Lower leg skin (tissue), 3 donors: ENCODE measurements at regions not wholly inside any gene's neighbourhood (a gene's known extent, or its start where the extent isn't known, plus 50 kb on each side); places are given as distances from the start of the nearest gene placed in this dataset.

Source experiments
- POLR2A ChIP-seq, 2 donors: fragments of 450-650 bp; IDR thresholded peaks; one replicate each; pipeline ENCODE4 v1.6.1; 2016 to 2017; ENCODE audit warnings: antibody characterized with exemption in 2 of 2, mild to moderate bottlenecking in 1 of 2, moderate library complexity in 1 of 2
- TF ChIP-seq, protein P1 (sequence below), 3 donors: fragments of 450-650 bp; IDR thresholded peaks; one replicate each; pipeline ENCODE4 v1.5.1; 2016; ENCODE audit warnings: antibody characterized with exemption in 3 of 3, mild to moderate bottlenecking in 3 of 3, moderate library complexity in 2 of 3

DNA sequence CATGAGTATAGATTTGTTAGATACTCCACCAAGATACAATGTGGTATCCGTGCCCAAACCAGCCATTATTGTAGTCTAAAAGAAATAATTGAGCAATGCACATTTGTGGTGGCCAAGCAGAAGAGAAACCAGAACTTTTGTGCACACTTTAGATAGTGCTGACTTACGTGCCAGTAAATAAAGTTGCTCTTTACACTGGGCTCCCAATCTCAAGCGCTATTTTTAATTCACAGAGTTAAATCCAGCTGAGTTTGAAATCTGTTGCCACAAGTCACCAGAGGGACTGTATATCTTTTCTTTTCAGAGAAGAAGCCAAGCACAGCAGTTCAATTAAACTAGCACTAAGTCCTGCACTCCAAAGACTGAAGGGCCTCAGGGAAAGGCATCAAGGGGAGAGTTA is 680.4 kb downstream of the TDRD15 start:
- TF ChIP-seq POLR2A (IDR thresholded peaks at IDR 0.05): no peak
- TF ChIP-seq, protein P1, sequence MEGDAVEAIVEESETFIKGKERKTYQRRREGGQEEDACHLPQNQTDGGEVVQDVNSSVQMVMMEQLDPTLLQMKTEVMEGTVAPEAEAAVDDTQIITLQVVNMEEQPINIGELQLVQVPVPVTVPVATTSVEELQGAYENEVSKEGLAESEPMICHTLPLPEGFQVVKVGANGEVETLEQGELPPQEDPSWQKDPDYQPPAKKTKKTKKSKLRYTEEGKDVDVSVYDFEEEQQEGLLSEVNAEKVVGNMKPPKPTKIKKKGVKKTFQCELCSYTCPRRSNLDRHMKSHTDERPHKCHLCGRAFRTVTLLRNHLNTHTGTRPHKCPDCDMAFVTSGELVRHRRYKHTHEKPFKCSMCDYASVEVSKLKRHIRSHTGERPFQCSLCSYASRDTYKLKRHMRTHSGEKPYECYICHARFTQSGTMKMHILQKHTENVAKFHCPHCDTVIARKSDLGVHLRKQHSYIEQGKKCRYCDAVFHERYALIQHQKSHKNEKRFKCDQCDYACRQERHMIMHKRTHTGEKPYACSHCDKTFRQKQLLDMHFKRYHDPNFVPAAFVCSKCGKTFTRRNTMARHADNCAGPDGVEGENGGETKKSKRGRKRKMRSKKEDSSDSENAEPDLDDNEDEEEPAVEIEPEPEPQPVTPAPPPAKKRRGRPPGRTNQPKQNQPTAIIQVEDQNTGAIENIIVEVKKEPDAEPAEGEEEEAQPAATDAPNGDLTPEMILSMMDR (IDR thresholded peaks at IDR 0.05): no peak
